Upper lobe of left lung (tissue), 4 donors: ENCODE measurements at regions not wholly inside any gene's neighbourhood (a gene's known extent, or its start where the extent isn't known, plus 50 kb on each side); places are given as distances from the start of the nearest gene placed in this dataset.

Experiments
- EP300 ChIP-seq, 4 donors: sonication (generic); formaldehyde crosslinking; IDR thresholded peaks; one replicate each; pipeline ENCODE4 v1.5.1; 2017; ENCODE audit warnings: antibody characterized with exemption in 4 of 4, control low read depth in 2 of 4
- POLR2A ChIP-seq, 4 donors: fragments of 450-650 bp; IDR thresholded peaks; one replicate each; pipeline ENCODE4 v1.5.1; 2016 to 2017; ENCODE audit warnings: antibody characterized with exemption in 4 of 4, mild to moderate bottlenecking in 2 of 4
- POLR2AphosphoS5 ChIP-seq, 2 donors: sonication (generic); formaldehyde crosslinking; IDR thresholded peaks; one replicate each; pipeline ENCODE4 v1.5.1; 2017; ENCODE audit warnings: antibody characterized with exemption in 2 of 2
- TF ChIP-seq, protein P1 (sequence below), 6 experiments: fragments of 450-650 bp in 4 of 6; fragments of 200-600 bp in 2 of 6; sonication (generic) in 2 of 6; IDR thresholded peaks; one replicate each; pipeline ENCODE4 v1.5.1; 2016 to 2019; ENCODE audit warnings: antibody characterized with exemption in 6 of 6

DNA sequence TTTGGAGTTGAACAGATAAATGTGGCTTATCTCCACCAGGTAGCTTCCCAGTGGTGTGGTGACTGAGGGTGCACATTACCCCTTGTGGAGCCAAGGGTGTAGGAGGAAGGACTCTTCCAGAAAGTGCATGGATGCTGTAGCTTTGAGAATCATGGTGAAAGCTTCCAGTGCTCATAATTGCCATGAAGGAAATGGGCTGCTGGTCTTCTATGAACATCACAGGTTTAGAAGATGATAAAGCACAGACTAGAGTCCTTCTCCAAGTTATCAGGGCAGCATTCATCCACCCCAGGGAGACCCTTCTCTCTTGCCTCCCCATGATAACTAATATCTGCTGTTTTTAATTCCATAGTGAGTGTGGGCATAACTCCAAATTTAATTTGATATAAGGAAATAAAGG lies 93.4 kb upstream of the CHD1 start:
- TF ChIP-seq, protein P1, sequence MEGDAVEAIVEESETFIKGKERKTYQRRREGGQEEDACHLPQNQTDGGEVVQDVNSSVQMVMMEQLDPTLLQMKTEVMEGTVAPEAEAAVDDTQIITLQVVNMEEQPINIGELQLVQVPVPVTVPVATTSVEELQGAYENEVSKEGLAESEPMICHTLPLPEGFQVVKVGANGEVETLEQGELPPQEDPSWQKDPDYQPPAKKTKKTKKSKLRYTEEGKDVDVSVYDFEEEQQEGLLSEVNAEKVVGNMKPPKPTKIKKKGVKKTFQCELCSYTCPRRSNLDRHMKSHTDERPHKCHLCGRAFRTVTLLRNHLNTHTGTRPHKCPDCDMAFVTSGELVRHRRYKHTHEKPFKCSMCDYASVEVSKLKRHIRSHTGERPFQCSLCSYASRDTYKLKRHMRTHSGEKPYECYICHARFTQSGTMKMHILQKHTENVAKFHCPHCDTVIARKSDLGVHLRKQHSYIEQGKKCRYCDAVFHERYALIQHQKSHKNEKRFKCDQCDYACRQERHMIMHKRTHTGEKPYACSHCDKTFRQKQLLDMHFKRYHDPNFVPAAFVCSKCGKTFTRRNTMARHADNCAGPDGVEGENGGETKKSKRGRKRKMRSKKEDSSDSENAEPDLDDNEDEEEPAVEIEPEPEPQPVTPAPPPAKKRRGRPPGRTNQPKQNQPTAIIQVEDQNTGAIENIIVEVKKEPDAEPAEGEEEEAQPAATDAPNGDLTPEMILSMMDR (IDR thresholded peaks at IDR 0.05) = no peak
- TF ChIP-seq POLR2A (IDR thresholded peaks at IDR 0.05) (no peak), EP300 (IDR thresholded peaks at IDR 0.05) (no peak), POLR2AphosphoS5 (IDR thresholded peaks at IDR 0.05) (no peak)
